WTC11 (cell line): ENCODE measurements at regions not wholly inside any gene's neighbourhood (a gene's known extent, or its start where the extent isn't known, plus 50 kb on each side); places are given as distances from the start of the nearest gene placed in this dataset.
A peak's percentile ranks its signal among the peaks of the same experiment; 100 is the strongest.

Experiments used
- ATAC-seq: fragments of 200-7000 bp; cut with Tn5 transposase; 2 replicates; pipeline ENCODE4 v1.10.0; 2021; ENCODE audit warnings: mild to moderate bottlenecking, moderate library complexity
- CTCF ChIA-PET: fragments of 300-600 bp; sonication (Branson Sonifier 250); formaldehyde crosslinking; loops from one replicate; lab custom pipeline; 2021; ENCODE audit warnings: antibody characterized with exemption; lab: Charles Lee
- POLR2A ChIA-PET: fragments of 350-600 bp; sonication (Branson Sonifier 250); formaldehyde crosslinking; loops from one replicate; lab custom pipeline; 2021; ENCODE audit warnings: antibody characterized with exemption; lab: Charles Lee
- DNase-seq: peaks from one replicate; pipeline ENCODE4 v3.0.0; 2021; ENCODE audit warnings: low spot score
- H3K27ac Mint-ChIP-seq: 2 replicates; pipeline ENCODE4 v1.8.0; 2021; ENCODE audit warnings: mixed read lengths
- H3K27me3 Mint-ChIP-seq: 2 replicates; pipeline ENCODE4 v1.8.0; 2021; ENCODE audit warnings: low read depth, mild to moderate bottlenecking, moderate library complexity, mixed read lengths
- H3K36me3 Mint-ChIP-seq: 2 replicates; pipeline ENCODE4 v1.8.0; 2021; ENCODE audit warnings: mixed read lengths
- H3K4me1 Mint-ChIP-seq: 2 replicates; pipeline ENCODE4 v1.8.0; 2022; ENCODE audit warnings: mixed read lengths
- H3K4me3 Mint-ChIP-seq: 2 replicates; pipeline ENCODE4 v1.8.0; 2021; ENCODE audit warnings: mild to moderate bottlenecking, moderate library complexity, mixed read lengths
- H3K9me3 Mint-ChIP-seq: 2 replicates; pipeline ENCODE4 v1.8.0; 2021; ENCODE audit warnings: mixed read lengths
- CREB1 ChIP-seq: sonication (generic); formaldehyde crosslinking; IDR thresholded peaks from 2 replicates; pipeline ENCODE4 v1.8.0; 2023; ENCODE audit warnings: mild to moderate bottlenecking, missing genetic modification reagents
- CREM ChIP-seq: sonication (generic); formaldehyde crosslinking; IDR thresholded peaks from 2 replicates; pipeline ENCODE4 v1.8.1; 2022; ENCODE audit warnings: mild to moderate bottlenecking, missing genetic modification reagents, moderate library complexity
- CTCF ChIP-seq: fragments of 200-600 bp; IDR thresholded peaks from 2 replicates; pipeline ENCODE4 v1.8.0; 2022; ENCODE audit warnings: antibody characterized with exemption
- E2F1 ChIP-seq: sonication (generic); formaldehyde crosslinking; IDR thresholded peaks from 2 replicates; pipeline ENCODE4 v1.8.0; 2022; ENCODE audit warnings: mild to moderate bottlenecking, missing genetic modification reagents
- E2F5 ChIP-seq: sonication (generic); formaldehyde crosslinking; IDR thresholded peaks from 2 replicates; pipeline ENCODE4 v1.8.1; 2022; ENCODE audit warnings: mild to moderate bottlenecking, moderate library complexity, missing genetic modification reagents
- ETV6 ChIP-seq: sonication (generic); formaldehyde crosslinking; IDR thresholded peaks from 2 replicates; pipeline ENCODE4 v1.8.1; 2022; ENCODE audit warnings: mild to moderate bottlenecking, missing genetic modification reagents
- FOXP4 ChIP-seq: sonication (generic); formaldehyde crosslinking; IDR thresholded peaks from 2 replicates; pipeline ENCODE4 v1.8.0; 2022; ENCODE audit warnings: mild to moderate bottlenecking, missing genetic modification reagents
- HMGXB4 ChIP-seq: sonication (generic); formaldehyde crosslinking; IDR thresholded peaks from 2 replicates; pipeline ENCODE4 v1.8.1; 2023; ENCODE audit warnings: mild to moderate bottlenecking, moderate library complexity, missing genetic modification reagents
- TP53 ChIP-seq: sonication (generic); formaldehyde crosslinking; IDR thresholded peaks from 2 replicates; pipeline ENCODE4 v1.8.1; 2023; ENCODE audit warnings: mild to moderate bottlenecking, missing genetic modification reagents
- USF2 ChIP-seq: sonication (generic); formaldehyde crosslinking; IDR thresholded peaks from 2 replicates; pipeline ENCODE4 v1.8.1; 2023; ENCODE audit warnings: mild to moderate bottlenecking, missing genetic modification reagents, moderate library complexity
- ZNF121 ChIP-seq: sonication (generic); formaldehyde crosslinking; IDR thresholded peaks from 2 replicates; pipeline ENCODE4 v1.8.0; 2023; ENCODE audit warnings: missing genetic modification reagents
- ZNF263 ChIP-seq: sonication (generic); formaldehyde crosslinking; IDR thresholded peaks from 2 replicates; pipeline ENCODE4 v1.8.1; 2022; ENCODE audit warnings: low read depth, mild to moderate bottlenecking, moderate library complexity, missing genetic modification reagents
- ZNF425 ChIP-seq: fragments of 250-450 bp; sonication (Bioruptor Pico); conservative IDR thresholded peaks from 2 replicates; pipeline ENCODE4 v1.9.0; 2021; ENCODE audit warnings: mild to moderate bottlenecking
- TF ChIP-seq, protein P1 (sequence below): sonication (generic); formaldehyde crosslinking; IDR thresholded peaks from 2 replicates; pipeline ENCODE4 v1.8.1; 2022; ENCODE audit warnings: missing genetic modification reagents, borderline replicate concordance
- TF ChIP-seq, protein P2 (sequence below): sonication (generic); formaldehyde crosslinking; IDR thresholded peaks from 2 replicates; pipeline ENCODE4 v1.8.1; 2022; ENCODE audit warnings: mild to moderate bottlenecking, missing genetic modification reagents, moderate library complexity, borderline replicate concordance

DNA sequence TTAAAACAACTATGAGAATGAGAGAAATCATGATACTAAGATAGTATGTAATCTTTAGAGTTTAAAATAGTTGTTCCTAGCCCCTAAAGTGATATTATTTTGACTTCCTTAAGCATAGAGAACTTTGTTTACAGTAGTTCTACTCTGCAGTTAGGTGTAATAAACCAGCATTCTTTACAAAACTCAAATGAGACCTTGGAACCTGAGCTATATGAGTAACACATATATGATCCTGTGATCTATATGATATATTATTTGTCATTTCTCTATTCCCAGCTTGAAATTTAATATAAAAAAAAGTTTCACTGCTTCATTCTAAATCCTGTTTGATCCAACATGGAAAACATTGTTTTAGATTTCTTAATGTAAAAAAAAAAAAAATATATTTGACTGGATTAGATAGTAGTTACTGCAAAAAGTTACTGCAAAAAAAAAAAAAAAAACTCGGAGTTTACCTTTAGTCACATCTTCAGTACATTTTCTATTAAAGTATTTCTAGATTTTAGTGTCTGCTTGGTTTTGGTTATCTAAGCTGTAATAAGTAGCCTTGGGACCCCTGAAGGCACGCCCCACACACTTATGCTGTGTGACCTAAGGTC is 463.8 kb downstream of the USP25 start:
- no peak overlapping the region for H3K4me3 Mint-ChIP-seq
- H3K9me3 Mint-ChIP-seq: peaks cover 18% of the 10 kb centered on the region
- H3K27ac Mint-ChIP-seq: peak overlapping the region; percentile 68
- H3K27me3 Mint-ChIP-seq: no peaks in the 10 kb centered on the region
- ChIA-PET POLR2A (interaction anchor here (0.6 to 1.0 kb wide), 2 partner anchors 39 to 281 kb away, joined by 3 to 8 read pairs; no protein-coding TSS in a partner anchor), CTCF (interaction anchor here (0.6 to 1.5 kb wide), 9 partner anchors 17 to 137 kb away, joined by 3 to 11 read pairs (median 4); no protein-coding TSS in a partner anchor)
- DNase-seq (no peak), ATAC-seq (no peak)
- no peak for TF ChIP-seq ZNF425 (CRISPR knock-in tag)
- TF ChIP-seq CREM: no peak
- peaks cover 15% of the 10 kb centered on the region for H3K4me1 Mint-ChIP-seq
- no peaks in the 10 kb centered on the region for H3K36me3 Mint-ChIP-seq

- Mint-ChIP-seq H3K9me3 (peaks cover 24% of the 10 kb centered on the region), H3K27ac (peak overlapping the region; percentile 68), H3K4me1 (peaks cover 15% of the 10 kb centered on the region), H3K4me3 (no peak overlapping the region), H3K27me3 (no peaks in the 10 kb centered on the region), H3K36me3 (no peaks in the 10 kb centered on the region; the same call in 1 of the 2 replicates)
- TF ChIP-seq, protein P1, sequence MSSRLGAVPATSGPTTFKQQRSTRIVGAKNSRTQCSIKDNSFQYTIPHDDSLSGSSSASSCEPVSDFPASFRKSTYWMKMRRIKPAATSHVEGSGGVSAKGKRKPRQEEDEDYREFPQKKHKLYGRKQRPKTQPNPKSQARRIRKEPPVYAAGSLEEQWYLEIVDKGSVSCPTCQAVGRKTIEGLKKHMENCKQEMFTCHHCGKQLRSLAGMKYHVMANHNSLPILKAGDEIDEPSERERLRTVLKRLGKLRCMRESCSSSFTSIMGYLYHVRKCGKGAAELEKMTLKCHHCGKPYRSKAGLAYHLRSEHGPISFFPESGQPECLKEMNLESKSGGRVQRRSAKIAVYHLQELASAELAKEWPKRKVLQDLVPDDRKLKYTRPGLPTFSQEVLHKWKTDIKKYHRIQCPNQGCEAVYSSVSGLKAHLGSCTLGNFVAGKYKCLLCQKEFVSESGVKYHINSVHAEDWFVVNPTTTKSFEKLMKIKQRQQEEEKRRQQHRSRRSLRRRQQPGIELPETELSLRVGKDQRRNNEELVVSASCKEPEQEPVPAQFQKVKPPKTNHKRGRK (CRISPR knock-in tag): no peak
- TF ChIP-seq, protein P2, sequence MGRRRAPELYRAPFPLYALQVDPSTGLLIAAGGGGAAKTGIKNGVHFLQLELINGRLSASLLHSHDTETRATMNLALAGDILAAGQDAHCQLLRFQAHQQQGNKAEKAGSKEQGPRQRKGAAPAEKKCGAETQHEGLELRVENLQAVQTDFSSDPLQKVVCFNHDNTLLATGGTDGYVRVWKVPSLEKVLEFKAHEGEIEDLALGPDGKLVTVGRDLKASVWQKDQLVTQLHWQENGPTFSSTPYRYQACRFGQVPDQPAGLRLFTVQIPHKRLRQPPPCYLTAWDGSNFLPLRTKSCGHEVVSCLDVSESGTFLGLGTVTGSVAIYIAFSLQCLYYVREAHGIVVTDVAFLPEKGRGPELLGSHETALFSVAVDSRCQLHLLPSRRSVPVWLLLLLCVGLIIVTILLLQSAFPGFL (CRISPR knock-in tag): no peak
- TF ChIP-seq ZNF121 (CRISPR knock-in tag) (no peak), USF2 (CRISPR knock-in tag) (no peak), ZNF263 (CRISPR knock-in tag) (no peak), E2F1 (no peak), ZNF425 (CRISPR knock-in tag) (no peak), CTCF (no peak), ETV6 (CRISPR knock-in tag) (no peak), FOXP4 (no peak), E2F5 (no peak), HMGXB4 (CRISPR knock-in tag) (no peak), CREB1 (CRISPR knock-in tag) (no peak), TP53 (no peak)
- DNase-seq (peak; percentile 24), ATAC-seq (peak; percentile 83)
- ChIA-PET CTCF (interaction anchor here (0.6 to 1.5 kb wide), 7 partner anchors 16 to 136 kb away, joined by 3 to 11 read pairs (median 4); no protein-coding TSS in a partner anchor), POLR2A (interaction anchor here (1.0 kb wide), 1 partner anchor 40 kb away, joined by 3 read pairs; no protein-coding TSS in a partner anchor)
Measured at GRCh38 chr21:16194095-16194787, 464.5 kb downstream of the USP25 start.
